ENCODE measurements at regions not wholly inside any gene's neighbourhood (a gene's known extent, or its start where the extent isn't known, plus 50 kb on each side); places are given as distances from the start of the nearest gene placed in this dataset.

GRCh38 chr3:55362210-55362960 lies 124.7 kb downstream of the WNT5A start:
- no peaks in the 10 kb centered on the region for H3K36me3 ChIP-seq (ENCODE audit: insufficient read depth, low read length)
- H2AFZ ChIP-seq (ENCODE audit: low read length), result peak overlapping the region; percentile 55
- H3K27ac ChIP-seq (ENCODE audit: low read depth, low read length), result peak overlapping the region; percentile 63
- H3K4me3 ChIP-seq (ENCODE audit: insufficient read depth, low read length), result no peak overlapping the region
- no peaks in the 10 kb centered on the region for H3K79me2 ChIP-seq (ENCODE audit: insufficient read depth, low read length)
- no peak for TF ChIP-seq CTCF (IDR thresholded peaks at IDR 0.05; ENCODE audit: extremely low read depth, low read depth, low read length)
- no peaks in the 10 kb centered on the region for H3K9me3 ChIP-seq (ENCODE audit: low read depth, low read length)
- no peaks in the 10 kb centered on the region for H4K20me1 ChIP-seq (ENCODE audit: insufficient read depth, low read length)
- H3K4me1 ChIP-seq (ENCODE audit: insufficient read depth, low read length), result peaks cover 14% of the 10 kb centered on the region
- H3K4me2 ChIP-seq (ENCODE audit: insufficient read depth, low read length), result peak overlapping the region; percentile 25
- H3K27me3 ChIP-seq (ENCODE audit: insufficient read depth, low read length), result no peaks in the 10 kb centered on the region
- DNase-seq (ENCODE audit: insufficient read length, low spot score, missing footprints), result no peak

GRCh38 chr3:55357796-55358195 lies 129.3 kb downstream of the WNT5A start:
- no peaks in the 10 kb centered on the region for H3K9me3 ChIP-seq (ENCODE audit: low read depth, low read length)
- no peak overlapping the region for H3K4me3 ChIP-seq (ENCODE audit: insufficient read depth, low read length)
- H3K4me1 ChIP-seq (ENCODE audit: insufficient read depth, low read length), result peaks cover 12% of the 10 kb centered on the region
- no peaks in the 10 kb centered on the region for H3K36me3 ChIP-seq (ENCODE audit: insufficient read depth, low read length)
- TF ChIP-seq CTCF (IDR thresholded peaks at IDR 0.05; ENCODE audit: extremely low read depth, low read depth, low read length), result no peak
- H3K27ac ChIP-seq (ENCODE audit: low read depth, low read length), result no peak overlapping the region
- DNase-seq (ENCODE audit: insufficient read length, low spot score, missing footprints), result no peak
- H3K4me2 ChIP-seq (ENCODE audit: insufficient read depth, low read length), result no peak overlapping the region
- no peak overlapping the region for H2AFZ ChIP-seq (ENCODE audit: low read length)
- H4K20me1 ChIP-seq (ENCODE audit: insufficient read depth, low read length), result no peaks in the 10 kb centered on the region
- H3K79me2 ChIP-seq (ENCODE audit: insufficient read depth, low read length), result no peaks in the 10 kb centered on the region
- no peaks in the 10 kb centered on the region for H3K27me3 ChIP-seq (ENCODE audit: insufficient read depth, low read length)

- Histone ChIP-seq H2AFZ (ENCODE audit: low read length) (no peak overlapping the region), H3K79me2 (ENCODE audit: insufficient read depth, low read length) (no peaks in the 10 kb centered on the region), H3K4me2 (ENCODE audit: insufficient read depth, low read length) (no peak overlapping the region), H3K4me3 (ENCODE audit: insufficient read depth, low read length) (no peak overlapping the region), H3K36me3 (ENCODE audit: insufficient read depth, low read length) (no peaks in the 10 kb centered on the region), H3K4me1 (ENCODE audit: insufficient read depth, low read length) (no peaks in the 10 kb centered on the region), H3K27me3 (ENCODE audit: insufficient read depth, low read length) (no peaks in the 10 kb centered on the region), H4K20me1 (ENCODE audit: insufficient read depth, low read length) (no peaks in the 10 kb centered on the region), H3K9me3 (ENCODE audit: low read depth, low read length) (no peaks in the 10 kb centered on the region), H3K27ac (ENCODE audit: low read depth, low read length) (no peak overlapping the region)
- no peak for TF ChIP-seq CTCF (IDR thresholded peaks at IDR 0.05; ENCODE audit: extremely low read depth, low read depth, low read length)
- DNase-seq (ENCODE audit: insufficient read length, low spot score, missing footprints), result no peak
These were observed 134.4 kb downstream of the WNT5A start for GRCh38 chr3:55352668-55353067.

GRCh38 chr3:55349851-55350250 lies 137.3 kb downstream of the WNT5A start:
- DNase-seq (ENCODE audit: insufficient read length, low spot score, missing footprints), result no peak
- no peaks in the 10 kb centered on the region for H3K9me3 ChIP-seq (ENCODE audit: low read depth, low read length)
- no peak overlapping the region for H3K4me3 ChIP-seq (ENCODE audit: insufficient read depth, low read length)
- H3K79me2 ChIP-seq (ENCODE audit: insufficient read depth, low read length), result no peaks in the 10 kb centered on the region
- no peak overlapping the region for H3K4me2 ChIP-seq (ENCODE audit: insufficient read depth, low read length)
- H2AFZ ChIP-seq (ENCODE audit: low read length), result no peak overlapping the region
- H3K36me3 ChIP-seq (ENCODE audit: insufficient read depth, low read length), result no peaks in the 10 kb centered on the region
- H3K4me1 ChIP-seq (ENCODE audit: insufficient read depth, low read length), result no peaks in the 10 kb centered on the region
- H4K20me1 ChIP-seq (ENCODE audit: insufficient read depth, low read length), result no peaks in the 10 kb centered on the region
- H3K27ac ChIP-seq (ENCODE audit: low read depth, low read length), result no peak overlapping the region
- TF ChIP-seq CTCF (IDR thresholded peaks at IDR 0.05; ENCODE audit: extremely low read depth, low read depth, low read length), result no peak
- H3K27me3 ChIP-seq (ENCODE audit: insufficient read depth, low read length), result no peaks in the 10 kb centered on the region
